ENCODE measurements at regions not wholly inside any gene's neighbourhood (a gene's known extent, or its start where the extent isn't known, plus 50 kb on each side); places are given as distances from the start of the nearest gene placed in this dataset.

DNA sequence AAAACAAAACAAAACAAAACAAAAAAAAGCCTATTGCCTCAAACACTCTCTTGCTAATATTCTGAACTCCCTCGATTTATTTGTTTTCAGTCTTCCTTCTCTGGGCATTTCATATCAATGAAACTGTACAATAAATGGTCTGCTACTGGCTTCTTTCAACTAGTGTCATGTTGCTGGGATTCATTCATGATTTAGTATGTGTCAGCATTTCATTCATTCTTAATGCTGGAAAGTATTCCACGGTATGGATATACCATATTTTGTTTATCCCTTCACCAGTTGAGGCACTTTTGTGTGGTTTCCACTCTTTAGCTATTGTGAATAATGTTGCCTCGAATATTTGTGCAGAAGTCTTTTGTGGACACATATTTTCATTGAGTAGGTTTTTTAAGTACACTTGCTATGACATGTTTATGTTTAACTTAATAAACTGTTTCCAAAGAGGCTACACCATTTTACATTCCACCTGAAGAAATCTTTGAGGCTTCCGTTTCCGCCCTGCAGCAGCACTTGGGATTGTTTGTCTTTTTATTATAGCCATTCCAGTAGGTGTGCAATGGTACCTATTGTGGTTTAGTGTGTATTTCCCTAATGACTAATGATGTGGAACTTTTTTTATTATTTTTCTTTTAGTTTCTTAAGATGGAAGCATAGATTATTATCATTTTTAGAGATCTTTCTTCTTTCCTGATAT, 543.6 kb upstream of the SOX11 start:
- ATAC-seq (no peak), DNase-seq (no peak), FAIRE-seq (no peak)
- 65 to 76% methylated on average over 5 of the region's 5 CpGs for WGBS, 2 donors
- Histone ChIP-seq H3K9me3 (no peaks in the 10 kb centered on the region), H3K4me1 (no peaks in the 10 kb centered on the region), H3K4me3 (no peak overlapping the region), H3K36me3 (no peaks in the 10 kb centered on the region), H3K27ac (no peak overlapping the region), H3K27me3 (no peaks in the 10 kb centered on the region)
- TF ChIP-seq, protein P1, sequence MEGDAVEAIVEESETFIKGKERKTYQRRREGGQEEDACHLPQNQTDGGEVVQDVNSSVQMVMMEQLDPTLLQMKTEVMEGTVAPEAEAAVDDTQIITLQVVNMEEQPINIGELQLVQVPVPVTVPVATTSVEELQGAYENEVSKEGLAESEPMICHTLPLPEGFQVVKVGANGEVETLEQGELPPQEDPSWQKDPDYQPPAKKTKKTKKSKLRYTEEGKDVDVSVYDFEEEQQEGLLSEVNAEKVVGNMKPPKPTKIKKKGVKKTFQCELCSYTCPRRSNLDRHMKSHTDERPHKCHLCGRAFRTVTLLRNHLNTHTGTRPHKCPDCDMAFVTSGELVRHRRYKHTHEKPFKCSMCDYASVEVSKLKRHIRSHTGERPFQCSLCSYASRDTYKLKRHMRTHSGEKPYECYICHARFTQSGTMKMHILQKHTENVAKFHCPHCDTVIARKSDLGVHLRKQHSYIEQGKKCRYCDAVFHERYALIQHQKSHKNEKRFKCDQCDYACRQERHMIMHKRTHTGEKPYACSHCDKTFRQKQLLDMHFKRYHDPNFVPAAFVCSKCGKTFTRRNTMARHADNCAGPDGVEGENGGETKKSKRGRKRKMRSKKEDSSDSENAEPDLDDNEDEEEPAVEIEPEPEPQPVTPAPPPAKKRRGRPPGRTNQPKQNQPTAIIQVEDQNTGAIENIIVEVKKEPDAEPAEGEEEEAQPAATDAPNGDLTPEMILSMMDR (IDR thresholded peaks at IDR 0.05) = no peak
- intact Hi-C loops (cut with DNase I) = no loop called here

DNA sequence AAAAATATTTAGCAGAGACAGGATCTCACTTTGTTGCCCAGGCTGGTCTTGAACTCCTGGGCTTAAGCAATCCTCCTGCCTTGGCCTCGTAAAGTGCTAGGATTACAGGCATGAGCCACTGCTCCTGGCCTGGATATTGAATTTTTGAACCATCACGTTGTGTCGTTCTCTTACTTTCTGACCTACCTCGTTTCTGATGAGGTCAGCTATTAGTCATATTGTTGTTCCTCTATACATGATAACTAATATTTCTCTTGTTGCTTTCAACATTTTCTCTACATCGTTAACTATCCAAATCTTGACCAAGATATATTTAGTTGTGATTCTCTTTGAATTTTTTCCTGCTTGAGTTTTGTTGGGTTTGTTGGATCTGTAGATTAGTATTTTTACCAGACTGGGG, 541.3 kb upstream of the SOX11 start:
- DNase-seq = no peak
- TF ChIP-seq, protein P1 (IDR thresholded peaks at IDR 0.05) = no peak
- 68 to 79% methylated on average over 5 of the region's 5 CpGs for WGBS, 2 donors
- Histone ChIP-seq H3K9me3 (no peaks in the 10 kb centered on the region), H3K4me1 (no peaks in the 10 kb centered on the region), H3K27ac (no peak overlapping the region), H3K36me3 (no peaks in the 10 kb centered on the region), H3K27me3 (no peaks in the 10 kb centered on the region), H3K4me3 (no peak overlapping the region)
- no peak for FAIRE-seq
- no peak for ATAC-seq
- intact Hi-C loops (cut with DNase I) = no loop called here

DNA sequence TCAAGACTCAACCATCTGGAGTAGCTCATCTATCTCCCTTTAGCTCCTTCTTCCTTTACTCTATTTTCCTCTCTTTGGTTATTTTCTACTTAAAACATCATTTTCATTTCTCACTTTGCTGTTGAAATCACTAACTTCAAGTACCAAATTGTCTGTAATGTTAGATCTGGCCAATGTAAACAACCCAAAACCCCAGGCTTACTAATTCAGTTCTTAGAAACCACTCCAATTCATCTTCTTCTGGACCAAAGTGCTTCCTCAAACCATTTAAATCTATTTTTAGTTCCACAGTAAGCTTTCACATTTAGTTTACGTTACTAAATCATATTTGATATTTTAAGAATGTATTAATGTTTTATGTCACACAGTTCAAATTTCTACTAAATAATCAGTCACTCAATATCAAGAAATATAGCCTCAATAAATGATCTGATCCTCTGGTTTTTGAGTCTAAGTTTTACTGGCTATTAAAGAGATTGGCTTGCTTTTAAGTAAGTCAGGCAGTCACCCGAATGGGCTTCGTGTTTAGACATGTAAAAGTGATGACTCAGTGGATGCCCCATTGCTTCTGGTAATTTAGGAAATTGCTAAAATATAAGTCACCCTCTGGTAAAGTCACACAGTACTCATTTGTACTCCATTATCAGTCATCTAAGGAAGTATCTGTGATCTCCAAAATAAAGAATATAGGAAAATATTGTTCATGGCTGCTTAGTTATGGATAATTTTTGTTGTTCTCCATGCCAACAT, 527.2 kb upstream of the SOX11 start:
- TF ChIP-seq, protein P1 (IDR thresholded peaks at IDR 0.05) = no peak
- H3K27me3 ChIP-seq = no peaks in the 10 kb centered on the region
- FAIRE-seq (no peak), DNase-seq (no peak), ATAC-seq (no peak)
- no peak overlapping the region for H3K4me3 ChIP-seq
- no peak overlapping the region for H3K27ac ChIP-seq
- no peaks in the 10 kb centered on the region for H3K4me1 ChIP-seq
- no peaks in the 10 kb centered on the region for H3K9me3 ChIP-seq
- intact Hi-C loops (cut with DNase I) = no loop called here
- 48 to 54% methylated on average over 3 of the region's 3 CpGs for WGBS, 2 donors
- no peaks in the 10 kb centered on the region for H3K36me3 ChIP-seq

DNA sequence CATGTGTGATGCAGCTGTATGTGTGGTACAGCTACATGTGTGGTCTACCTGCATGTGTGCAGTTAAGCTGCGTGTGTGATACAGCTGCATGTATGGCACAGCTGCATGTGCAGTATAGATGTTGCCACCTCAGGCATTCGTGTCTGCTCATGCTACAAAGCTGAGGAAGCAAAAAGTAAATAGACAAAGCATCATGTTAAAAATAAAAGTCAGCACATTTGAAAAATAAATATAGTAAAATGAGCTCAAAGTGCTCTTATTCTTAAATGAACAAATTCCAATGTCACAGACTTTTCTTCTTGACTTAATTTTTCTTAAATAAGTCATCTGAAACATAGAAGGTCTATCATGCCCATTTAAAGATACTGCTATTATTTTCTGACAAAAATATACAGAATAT, 519.3 kb upstream of the SOX11 start:
- Histone ChIP-seq H3K27me3 (peaks cover 0 to 8% (median 0%) of the 10 kb centered on the region in 4 donors), H3K36me3 (no peaks in the 10 kb centered on the region), H3K4me3 (no peak overlapping the region), H3K9me3 (no peaks in the 10 kb centered on the region), H3K27ac (no peak overlapping the region), H3K4me1 (no peaks in the 10 kb centered on the region)
- DNase-seq (no peak), FAIRE-seq (no peak), ATAC-seq (no peak)
- intact Hi-C loops (cut with DNase I) = no loop called here
- 59 to 67% methylated on average over 2 of the region's 2 CpGs for WGBS, 2 donors
- TF ChIP-seq, protein P1 (IDR thresholded peaks at IDR 0.05) = no peak

All from pancreas (tissue), 10 donors.